Hippocampal formation (tissue), 2 donors: ENCODE measurements at regions not wholly inside any gene's neighbourhood (a gene's known extent, or its start where the extent isn't known, plus 50 kb on each side); places are given as distances from the start of the nearest gene placed in this dataset.
"Not testable (repeated sequence)": the region's sequence is repeated elsewhere in the genome, so short reads cannot be mapped to it uniquely, and the experiment has no call there.

Source experiments
- DNase-seq, 2 donors: peaks; one replicate each; lab custom pipeline; 2025; lab: John Stamatoyannopoulos, UW

GRCh38 chr3:20822251-20822650, 636.2 kb upstream of the SGO1 start:
- DNase-seq, result no peak

GRCh38 chr3:20820872-20821271, 634.9 kb upstream of the SGO1 start:
- not testable (repeated sequence) for DNase-seq

- DNase-seq, result no peak
Measured at GRCh38 chr3:20811631-20812030, 625.6 kb upstream of the SGO1 start.

- DNase-seq, result no peak
Measured at GRCh38 chr3:20811006-20811405, 625.0 kb upstream of the SGO1 start.

GRCh38 chr3:20810555-20810954, 624.5 kb upstream of the SGO1 start:
- DNase-seq, result no peak

- DNase-seq, result no peak
Measured at GRCh38 chr3:20809356-20809755, 623.4 kb upstream of the SGO1 start.

GRCh38 chr3:20808864-20809263, 622.9 kb upstream of the SGO1 start:
- no peak for DNase-seq

GRCh38 chr3:20798666-20799065, 612.7 kb upstream of the SGO1 start:
- DNase-seq, result no peak

- no peak for DNase-seq
Measured at GRCh38 chr3:20787005-20787404, 601.0 kb upstream of the SGO1 start.

- DNase-seq, result no peak
Measured at GRCh38 chr3:20776692-20777091, 590.7 kb upstream of the SGO1 start.

- DNase-seq, result no peak
Measured at GRCh38 chr3:20776286-20776685, 590.3 kb upstream of the SGO1 start.

GRCh38 chr3:20773320-20773984, 587.4 kb upstream of the SGO1 start:
- no peak for DNase-seq

- DNase-seq, result no peak
Measured at GRCh38 chr3:20772869-20773268, 586.9 kb upstream of the SGO1 start.

- no peak for DNase-seq
Measured at GRCh38 chr3:20769430-20769829, 583.4 kb upstream of the SGO1 start.

- DNase-seq, result no peak
Measured at GRCh38 chr3:20760981-20761380, 575.0 kb upstream of the SGO1 start.

GRCh38 chr3:20752416-20752815, 566.4 kb upstream of the SGO1 start:
- DNase-seq, result no peak

GRCh38 chr3:20751296-20751695, 565.3 kb upstream of the SGO1 start:
- DNase-seq, result no peak

GRCh38 chr3:20747741-20748140, 561.7 kb upstream of the SGO1 start:
- DNase-seq, result no peak

GRCh38 chr3:20743553-20744321, 557.7 kb upstream of the SGO1 start:
- DNase-seq, result no peak

GRCh38 chr3:20742903-20743552, 557.0 kb upstream of the SGO1 start:
- DNase-seq, result no peak

GRCh38 chr3:20741381-20741780, 555.4 kb upstream of the SGO1 start:
- DNase-seq, result no peak

- DNase-seq, result no peak
Measured at GRCh38 chr3:20739814-20740213, 553.8 kb upstream of the SGO1 start.

GRCh38 chr3:20736287-20736852, 550.4 kb upstream of the SGO1 start:
- no peak for DNase-seq
